ENCODE measurements at regions not wholly inside any gene's neighbourhood (a gene's known extent, or its start where the extent isn't known, plus 50 kb on each side); places are given as distances from the start of the nearest gene placed in this dataset.

DNA sequence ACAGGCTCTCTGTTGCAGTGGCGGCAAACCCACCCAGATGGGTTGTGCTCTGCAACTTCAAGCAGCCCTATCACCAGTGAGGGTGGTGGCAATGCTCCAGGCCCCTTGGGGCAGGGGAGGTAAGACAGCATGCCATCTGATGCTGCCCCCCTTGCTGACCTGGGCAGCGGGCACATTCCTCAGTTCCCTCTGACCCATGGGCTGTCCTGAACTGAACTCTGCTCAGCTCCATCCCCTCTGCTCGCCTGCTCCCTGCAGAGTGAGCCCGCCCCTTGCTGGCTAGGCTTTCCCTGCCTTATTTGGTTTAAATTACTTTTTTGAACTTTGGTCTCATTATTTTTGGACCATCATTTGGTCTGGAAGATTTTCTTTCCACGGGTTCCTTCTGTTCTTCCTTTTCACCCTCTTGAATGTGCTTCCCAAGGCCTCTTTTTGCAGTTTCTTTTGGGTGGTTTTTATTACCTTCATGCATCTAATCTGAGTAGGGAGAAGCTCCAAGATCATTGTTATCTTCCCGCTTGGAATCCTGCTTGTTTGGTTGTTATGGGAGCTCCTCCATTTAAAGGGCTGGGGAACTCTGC, 565.4 kb downstream of the TNS1 start:
- TF ChIP-seq, protein P1, sequence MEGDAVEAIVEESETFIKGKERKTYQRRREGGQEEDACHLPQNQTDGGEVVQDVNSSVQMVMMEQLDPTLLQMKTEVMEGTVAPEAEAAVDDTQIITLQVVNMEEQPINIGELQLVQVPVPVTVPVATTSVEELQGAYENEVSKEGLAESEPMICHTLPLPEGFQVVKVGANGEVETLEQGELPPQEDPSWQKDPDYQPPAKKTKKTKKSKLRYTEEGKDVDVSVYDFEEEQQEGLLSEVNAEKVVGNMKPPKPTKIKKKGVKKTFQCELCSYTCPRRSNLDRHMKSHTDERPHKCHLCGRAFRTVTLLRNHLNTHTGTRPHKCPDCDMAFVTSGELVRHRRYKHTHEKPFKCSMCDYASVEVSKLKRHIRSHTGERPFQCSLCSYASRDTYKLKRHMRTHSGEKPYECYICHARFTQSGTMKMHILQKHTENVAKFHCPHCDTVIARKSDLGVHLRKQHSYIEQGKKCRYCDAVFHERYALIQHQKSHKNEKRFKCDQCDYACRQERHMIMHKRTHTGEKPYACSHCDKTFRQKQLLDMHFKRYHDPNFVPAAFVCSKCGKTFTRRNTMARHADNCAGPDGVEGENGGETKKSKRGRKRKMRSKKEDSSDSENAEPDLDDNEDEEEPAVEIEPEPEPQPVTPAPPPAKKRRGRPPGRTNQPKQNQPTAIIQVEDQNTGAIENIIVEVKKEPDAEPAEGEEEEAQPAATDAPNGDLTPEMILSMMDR (conservative IDR thresholded peaks at IDR 0.05; ENCODE audit: low read length): no peak
- TF ChIP-seq EZH2phosphoT487 (IDR thresholded peaks at IDR 0.05; ENCODE audit: borderline replicate concordance, low read depth, low read length): no peak
